K562 (cell line): ENCODE measurements at regions not wholly inside any gene's neighbourhood (a gene's known extent, or its start where the extent isn't known, plus 50 kb on each side); places are given as distances from the start of the nearest gene placed in this dataset.

Experiments
- ATAC-seq: fragments of 200-7000 bp; cut with Tn5 transposase; 3 replicates; pipeline ENCODE4 v1.9.1; 2020; ENCODE audit warnings: moderate library complexity
- BruUV-seq: library from RNA; stranded (reverse); fragments of 400-500 nt; replicated peaks from 2 replicates; lab custom pipeline; 2021; lab: Mats Ljungman, UMichigan
- CTCF ChIA-PET: fragments of 300-600 bp; formaldehyde crosslinking; extraction: SDS; loops from one replicate; lab custom pipeline; 2021; ENCODE audit warnings: low intra/inter-chr PET ratio; lab: Yijun Ruan, JAX
- POLR2A ChIA-PET: fragments of 300-600, 350-650 bp; sonication (Branson Sonifier 250); formaldehyde crosslinking; extraction: SDS; loops from one replicate; lab custom pipeline; 2021; ENCODE audit warnings: antibody characterized with exemption, inconsistent platforms; lab: Yijun Ruan, JAX
- DNase-seq, 4 experiments: peaks; one replicate each; pipeline versions ENCODE4 v3.0.0 to v3.0.0-alpha.2; 2011 to 2018; ENCODE audit warnings: low spot score in 3 of 4, mixed read lengths in 3 of 4; ENCODE audit errors: extremely low read depth in 1 of 4
- FAIRE-seq: peaks from 2 replicates; lab custom pipeline; 2011; peaks lifted over from hg19 to GRCh38; lab: Jason Lieb, UNC
- H2AFZ ChIP-seq: 2 replicates; pipeline ENCODE4 v1.6.0; 2011; ENCODE audit warnings: low read depth, low read length, control low read depth, inconsistent platforms
- H3K27ac ChIP-seq: fragments of 200-600 bp; 3 replicates; pipeline ENCODE4 v1.8.0; 2011; ENCODE audit warnings: low read depth, mild to moderate bottlenecking, control low read depth, inconsistent platforms, low read length, moderate library complexity, mixed read lengths; ENCODE audit errors: extremely low read depth
- H3K27me3 ChIP-seq, 2 experiments: fragments of 300-600 bp in 1 of 2; 2 replicates in 1 of 2; 3 replicates in 1 of 2; pipeline versions ENCODE4 v1.6.0 to v1.8.0; 2011; ENCODE audit warnings: inconsistent platforms in 2 of 2, low read length in 2 of 2, mild to moderate bottlenecking in 1 of 2, mixed read lengths in 1 of 2, moderate library complexity in 1 of 2; ENCODE audit not compliant: control insufficient read depth in 2 of 2, insufficient read depth in 2 of 2
- H3K36me3 ChIP-seq: fragments of 300-600 bp; 3 replicates; pipeline ENCODE4 v1.8.0; 2011; ENCODE audit warnings: mild to moderate bottlenecking, low read length, inconsistent platforms; ENCODE audit not compliant: control insufficient read depth, insufficient read depth
- H3K4me1 ChIP-seq, 2 experiments: fragments of 200-600 bp in 1 of 2; replicated peaks in 1 of 2; 2 replicates in 1 of 2; 3 replicates in 1 of 2; pipeline versions ENCODE4 v1.5.1 to v1.8.0; 2011; ENCODE audit warnings: inconsistent platforms in 2 of 2, low read length in 2 of 2, mild to moderate bottlenecking in 1 of 2, mixed read lengths in 1 of 2, moderate library complexity in 1 of 2; ENCODE audit not compliant: control insufficient read depth in 2 of 2, insufficient read depth in 2 of 2
- H3K4me2 ChIP-seq: 2 replicates; pipeline ENCODE4 v1.6.1; 2011; ENCODE audit warnings: low read length, control low read depth, inconsistent platforms, mixed read lengths; ENCODE audit not compliant: insufficient read depth
- H3K4me3 ChIP-seq: fragments of 200-600 bp; sonication (generic), shearing (Covaris generic); 2 replicates; pipeline ENCODE4 v1.5.1; 2016; ENCODE audit warnings: control low read depth, inconsistent platforms
- H3K79me2 ChIP-seq: fragments of 200-600 bp; 3 replicates; pipeline ENCODE4 v1.8.0; 2011; ENCODE audit warnings: low read length, inconsistent platforms; ENCODE audit not compliant: control insufficient read depth, insufficient read depth
- H3K9ac ChIP-seq, 2 experiments: 2 replicates each; pipeline versions ENCODE4 v1.6.0 to v1.6.1; 2011; ENCODE audit warnings: low read depth in 2 of 2, low read length in 2 of 2, control low read depth in 1 of 2, inconsistent platforms in 1 of 2, mild to moderate bottlenecking in 1 of 2, mixed read lengths in 1 of 2; ENCODE audit not compliant: insufficient read depth in 1 of 2
- H3K9me1 ChIP-seq: one replicate; pipeline ENCODE4 v1.6.0; 2011; ENCODE audit warnings: inconsistent platforms, mild to moderate bottlenecking, low read length, moderate library complexity; ENCODE audit not compliant: control insufficient read depth, insufficient read depth
- H3K9me3 ChIP-seq: replicated peaks from 2 replicates; pipeline ENCODE4 v1.5.1; 2011; ENCODE audit warnings: low read depth, low read length, inconsistent platforms; ENCODE audit not compliant: control insufficient read depth, insufficient read depth
- H4K20me1 ChIP-seq: replicated peaks from 2 replicates; pipeline ENCODE4 v1.6.1; 2011; ENCODE audit warnings: low read length, inconsistent platforms, mixed read lengths; ENCODE audit not compliant: control insufficient read depth, insufficient read depth
- BHLHE40 ChIP-seq: IDR thresholded peaks from 2 replicates; pipeline ENCODE4 v1.6.1; 2011; ENCODE audit warnings: low read length, improper control_type of control experiment
- CBFA2T2 ChIP-seq: fragments of 450-650 bp; conservative IDR thresholded peaks from 2 replicates; pipeline ENCODE4 v1.6.1; 2017; ENCODE audit warnings: mild to moderate bottlenecking
- CBX8 ChIP-seq: fragments of 200-600 bp; sonication (generic); IDR thresholded peaks from 2 replicates; pipeline ENCODE4 v1.6.1; 2012; ENCODE audit warnings: borderline replicate concordance, mixed run types, low read depth, mild to moderate bottlenecking, moderate library complexity, mixed read lengths, low read length, control low read depth, inconsistent platforms; ENCODE audit not compliant: poor library complexity, severe bottlenecking; ENCODE audit errors: extremely low read depth
- GMEB1 ChIP-seq: fragments of 250-450 bp; sonication (Bioruptor Pico); IDR thresholded peaks from 2 replicates; pipeline ENCODE4 v1.4.0; 2020; ENCODE audit warnings: mild to moderate bottlenecking
- KAT2B ChIP-seq: IDR thresholded peaks from one replicate; pipeline ENCODE4 v1.6.1; 2012; ENCODE audit warnings: low read depth, mild to moderate bottlenecking, control low read depth, inconsistent platforms, low read length, moderate library complexity
- SIN3B ChIP-seq: fragments of 450-650 bp; IDR thresholded peaks from 2 replicates; pipeline ENCODE4 v1.6.1; 2017; ENCODE audit warnings: low read depth, mild to moderate bottlenecking, moderate library complexity
- WGBS: fragments of 100-300 bp; shearing (Covaris generic); methylation state at CpG from one replicate; pipeline ENCODE4 v1.1.6; 2016; ENCODE audit warnings: low coverage, mixed read lengths; ENCODE audit not compliant: insufficient coverage; ENCODE audit errors: missing lambda C conversion rate; 5-methylcytosine and 5-hydroxymethylcytosine counted together
- in situ Hi-C: fragments of 300-500 bp; cut with MboI; formaldehyde crosslinking; loops from 4 replicates; pipeline ENCODE4 v1.15.0; 2018; ENCODE audit warnings: inconsistent platforms, mixed read lengths
- intact Hi-C: fragments of 100-400 bp; cut with micrococcal nuclease; formaldehyde crosslinking; loops from 2 replicates; pipeline ENCODE4 v1.14.2; 2022
- TF ChIP-seq, protein P1 (sequence below): fragments of 450-650 bp; formaldehyde crosslinking; IDR thresholded peaks from 2 replicates; pipeline ENCODE4 v1.4.0; 2020; ENCODE audit warnings: mild to moderate bottlenecking, mixed read lengths
- TF ChIP-seq, protein P2 (sequence below): sonication (generic); formaldehyde crosslinking; IDR thresholded peaks from 2 replicates; pipeline ENCODE4 v1.8.1; 2023; ENCODE audit warnings: mild to moderate bottlenecking, missing genetic modification reagents
- TF ChIP-seq, protein P3 (sequence below): sonication (generic); formaldehyde crosslinking; IDR thresholded peaks from 2 replicates; pipeline ENCODE4 v1.8.0; 2022; ENCODE audit warnings: missing genetic modification reagents, mild to moderate bottlenecking, borderline replicate concordance

DNA sequence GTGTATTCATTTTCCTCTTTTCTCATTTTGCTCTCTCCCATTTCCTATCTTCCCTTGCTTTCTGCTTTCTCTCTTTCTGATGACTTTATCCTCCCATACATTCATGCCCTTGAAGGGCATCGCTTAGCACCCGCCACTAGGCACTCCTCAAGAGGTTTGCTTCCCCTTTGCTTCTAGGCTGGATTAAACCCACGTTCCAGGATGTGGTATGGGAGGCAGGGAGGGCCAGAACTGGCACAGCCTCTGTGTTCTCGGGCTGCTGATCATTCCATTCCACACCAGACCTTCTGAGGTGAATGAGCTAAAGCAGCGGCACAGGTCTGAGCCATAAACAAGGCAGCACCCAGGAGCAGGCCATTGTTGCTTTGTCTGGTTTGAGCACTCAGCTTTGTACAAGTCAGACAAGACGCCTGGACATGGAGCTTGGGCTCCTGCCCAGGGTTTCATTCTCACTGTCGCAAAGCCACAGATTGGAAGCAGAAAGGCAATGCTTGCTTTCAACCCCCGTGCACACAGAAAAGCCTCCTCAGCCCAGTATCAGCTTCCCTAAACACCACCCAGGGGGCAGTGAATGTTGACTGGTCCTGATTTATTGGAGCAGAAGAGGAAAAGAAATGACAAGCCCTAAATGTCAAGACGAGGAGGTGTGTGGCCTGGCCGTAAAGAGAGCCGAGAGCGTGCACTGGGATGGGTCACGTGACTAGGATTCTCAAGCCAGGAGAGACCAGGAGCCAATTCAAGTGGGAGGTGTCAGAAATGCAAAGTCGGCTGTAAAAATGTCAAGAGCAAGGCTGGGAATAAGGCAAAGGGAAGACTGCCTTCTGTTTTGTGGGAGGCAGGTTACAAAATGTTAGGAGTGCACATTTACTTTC lies 218.0 kb upstream of the SERP2 start (continued):
- TF ChIP-seq, protein P1, sequence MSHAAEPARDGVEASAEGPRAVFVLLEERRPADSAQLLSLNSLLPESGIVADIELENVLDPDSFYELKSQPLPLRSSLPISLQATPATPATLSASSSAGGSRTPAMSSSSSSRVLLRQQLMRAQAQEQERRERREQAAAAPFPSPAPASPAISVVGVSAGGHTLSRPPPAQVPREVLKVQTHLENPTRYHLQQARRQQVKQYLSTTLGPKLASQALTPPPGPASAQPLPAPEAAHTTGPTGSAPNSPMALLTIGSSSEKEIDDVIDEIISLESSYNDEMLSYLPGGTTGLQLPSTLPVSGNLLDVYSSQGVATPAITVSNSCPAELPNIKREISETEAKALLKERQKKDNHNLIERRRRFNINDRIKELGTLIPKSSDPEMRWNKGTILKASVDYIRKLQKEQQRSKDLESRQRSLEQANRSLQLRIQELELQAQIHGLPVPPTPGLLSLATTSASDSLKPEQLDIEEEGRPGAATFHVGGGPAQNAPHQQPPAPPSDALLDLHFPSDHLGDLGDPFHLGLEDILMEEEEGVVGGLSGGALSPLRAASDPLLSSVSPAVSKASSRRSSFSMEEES (CRISPR knock-in tag) = peak; percentile 91
- no peak for TF ChIP-seq KAT2B
- TF ChIP-seq, protein P2, sequence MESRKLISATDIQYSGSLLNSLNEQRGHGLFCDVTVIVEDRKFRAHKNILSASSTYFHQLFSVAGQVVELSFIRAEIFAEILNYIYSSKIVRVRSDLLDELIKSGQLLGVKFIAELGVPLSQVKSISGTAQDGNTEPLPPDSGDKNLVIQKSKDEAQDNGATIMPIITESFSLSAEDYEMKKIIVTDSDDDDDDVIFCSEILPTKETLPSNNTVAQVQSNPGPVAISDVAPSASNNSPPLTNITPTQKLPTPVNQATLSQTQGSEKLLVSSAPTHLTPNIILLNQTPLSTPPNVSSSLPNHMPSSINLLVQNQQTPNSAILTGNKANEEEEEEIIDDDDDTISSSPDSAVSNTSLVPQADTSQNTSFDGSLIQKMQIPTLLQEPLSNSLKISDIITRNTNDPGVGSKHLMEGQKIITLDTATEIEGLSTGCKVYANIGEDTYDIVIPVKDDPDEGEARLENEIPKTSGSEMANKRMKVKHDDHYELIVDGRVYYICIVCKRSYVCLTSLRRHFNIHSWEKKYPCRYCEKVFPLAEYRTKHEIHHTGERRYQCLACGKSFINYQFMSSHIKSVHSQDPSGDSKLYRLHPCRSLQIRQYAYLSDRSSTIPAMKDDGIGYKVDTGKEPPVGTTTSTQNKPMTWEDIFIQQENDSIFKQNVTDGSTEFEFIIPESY (CRISPR knock-in tag) = no peak
- peak; percentile 67 for TF ChIP-seq CBFA2T2
- TF ChIP-seq SIN3B = no peak
- TF ChIP-seq BHLHE40 = 0 out of 2 replicates have a peak, but pooled peaks have one; percentile 18

DNA sequence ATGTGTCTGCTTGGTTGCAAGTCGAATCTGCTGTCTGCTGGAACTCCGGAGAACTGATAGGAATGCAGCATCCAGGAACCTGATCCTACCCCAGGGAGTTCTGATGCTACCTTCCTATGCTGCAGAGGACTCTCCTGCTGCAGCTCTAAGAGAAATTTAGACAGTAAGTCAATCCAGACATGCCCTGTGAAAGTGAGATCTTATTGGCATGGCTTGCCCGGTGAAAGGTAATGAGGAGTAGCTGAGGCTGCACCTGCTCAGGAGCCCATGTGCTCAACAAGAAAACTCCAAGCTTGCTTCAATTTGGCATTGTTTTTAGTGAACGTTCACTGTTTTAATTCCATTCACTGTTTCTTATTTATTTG lies 217.3 kb upstream of the SERP2 start:
- WGBS = 0% methylated on average over 3 of the region's 4 CpGs
- intact Hi-C loops (no loop called here), in situ Hi-C loops (no loop called here)
- Histone ChIP-seq H3K9me1 (no peaks in the 10 kb centered on the region), H3K4me3 (no peak overlapping the region), H3K36me3 (no peaks in the 10 kb centered on the region), H3K9ac (no peak overlapping the region), H3K4me1 (no peaks in the 10 kb centered on the region), H3K27ac (no peak overlapping the region), H2AFZ (no peak overlapping the region), H4K20me1 (no peaks in the 10 kb centered on the region), H3K9me3 (no peaks in the 10 kb centered on the region), H3K79me2 (no peaks in the 10 kb centered on the region), H3K4me2 (no peak overlapping the region), H3K27me3 (peaks cover 0 to 4% of the 10 kb centered on the region in 2 experiments; a peak in 2 of 5 replicates)
- FAIRE-seq = no peak
- CTCF ChIA-PET = no interaction called here
- no peak for DNase-seq
- ATAC-seq = no peak
- POLR2A ChIA-PET = no interaction called here
- BruUV-seq = no TSS peak
- TF ChIP-seq, protein P3, sequence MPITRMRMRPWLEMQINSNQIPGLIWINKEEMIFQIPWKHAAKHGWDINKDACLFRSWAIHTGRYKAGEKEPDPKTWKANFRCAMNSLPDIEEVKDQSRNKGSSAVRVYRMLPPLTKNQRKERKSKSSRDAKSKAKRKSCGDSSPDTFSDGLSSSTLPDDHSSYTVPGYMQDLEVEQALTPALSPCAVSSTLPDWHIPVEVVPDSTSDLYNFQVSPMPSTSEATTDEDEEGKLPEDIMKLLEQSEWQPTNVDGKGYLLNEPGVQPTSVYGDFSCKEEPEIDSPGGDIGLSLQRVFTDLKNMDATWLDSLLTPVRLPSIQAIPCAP (CRISPR knock-in tag) = no peak
- TF ChIP-seq CBX8 (no peak), GMEB1 (CRISPR knock-in tag) (no peak)
